ENCODE measurements at regions not wholly inside any gene's neighbourhood (a gene's known extent, or its start where the extent isn't known, plus 50 kb on each side); places are given as distances from the start of the nearest gene placed in this dataset.

DNA sequence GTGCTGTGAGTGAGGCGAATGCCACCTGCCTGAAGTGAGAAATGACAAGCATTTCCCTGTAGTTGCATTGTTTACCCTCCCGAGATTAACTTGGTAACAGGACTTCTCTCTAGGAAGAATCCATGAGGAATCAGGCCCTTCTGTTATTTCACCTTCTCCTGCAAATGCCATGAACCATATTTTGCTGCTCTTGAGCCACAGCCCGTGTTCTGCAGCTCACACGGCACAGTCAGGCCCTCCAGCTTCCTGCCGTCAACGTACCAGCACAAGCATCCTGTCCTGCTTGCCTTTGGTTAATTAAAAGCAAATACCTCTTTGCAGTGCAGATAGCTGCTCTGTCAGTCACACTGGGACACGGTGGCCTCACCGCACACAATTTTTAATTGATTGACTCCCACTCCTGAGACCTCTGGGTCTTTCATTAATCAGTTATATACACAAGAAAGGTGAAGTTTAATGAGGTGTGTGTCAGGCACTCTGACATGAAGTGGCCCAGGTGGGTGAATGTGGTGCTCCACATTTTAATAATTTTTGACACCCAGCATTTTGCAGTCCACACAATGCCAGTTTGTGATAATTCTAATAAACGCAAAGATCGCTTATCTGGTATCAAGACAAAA lies 95.3 kb upstream of the ASB18 start:
- H3K4me1 Mint-ChIP-seq (ENCODE audit: low read depth): peaks cover 7% of the 10 kb centered on the region
- H3K27ac Mint-ChIP-seq: peak overlapping the region; percentile 8
- no peak for DNase-seq (ENCODE audit: low spot score, unreplicated experiment)
- TF ChIP-seq, protein P1, sequence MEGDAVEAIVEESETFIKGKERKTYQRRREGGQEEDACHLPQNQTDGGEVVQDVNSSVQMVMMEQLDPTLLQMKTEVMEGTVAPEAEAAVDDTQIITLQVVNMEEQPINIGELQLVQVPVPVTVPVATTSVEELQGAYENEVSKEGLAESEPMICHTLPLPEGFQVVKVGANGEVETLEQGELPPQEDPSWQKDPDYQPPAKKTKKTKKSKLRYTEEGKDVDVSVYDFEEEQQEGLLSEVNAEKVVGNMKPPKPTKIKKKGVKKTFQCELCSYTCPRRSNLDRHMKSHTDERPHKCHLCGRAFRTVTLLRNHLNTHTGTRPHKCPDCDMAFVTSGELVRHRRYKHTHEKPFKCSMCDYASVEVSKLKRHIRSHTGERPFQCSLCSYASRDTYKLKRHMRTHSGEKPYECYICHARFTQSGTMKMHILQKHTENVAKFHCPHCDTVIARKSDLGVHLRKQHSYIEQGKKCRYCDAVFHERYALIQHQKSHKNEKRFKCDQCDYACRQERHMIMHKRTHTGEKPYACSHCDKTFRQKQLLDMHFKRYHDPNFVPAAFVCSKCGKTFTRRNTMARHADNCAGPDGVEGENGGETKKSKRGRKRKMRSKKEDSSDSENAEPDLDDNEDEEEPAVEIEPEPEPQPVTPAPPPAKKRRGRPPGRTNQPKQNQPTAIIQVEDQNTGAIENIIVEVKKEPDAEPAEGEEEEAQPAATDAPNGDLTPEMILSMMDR (IDR thresholded peaks at IDR 0.05; ENCODE audit: unreplicated experiment): no peak
- no peaks in the 10 kb centered on the region for H3K9me3 Mint-ChIP-seq (ENCODE audit: low read depth)
- H3K36me3 Mint-ChIP-seq (ENCODE audit: insufficient read depth): peaks cover 11% of the 10 kb centered on the region
- H3K4me3 Mint-ChIP-seq (ENCODE audit: low read depth): no peak overlapping the region
- H3K27me3 Mint-ChIP-seq: peaks cover 17% of the 10 kb centered on the region

DNA sequence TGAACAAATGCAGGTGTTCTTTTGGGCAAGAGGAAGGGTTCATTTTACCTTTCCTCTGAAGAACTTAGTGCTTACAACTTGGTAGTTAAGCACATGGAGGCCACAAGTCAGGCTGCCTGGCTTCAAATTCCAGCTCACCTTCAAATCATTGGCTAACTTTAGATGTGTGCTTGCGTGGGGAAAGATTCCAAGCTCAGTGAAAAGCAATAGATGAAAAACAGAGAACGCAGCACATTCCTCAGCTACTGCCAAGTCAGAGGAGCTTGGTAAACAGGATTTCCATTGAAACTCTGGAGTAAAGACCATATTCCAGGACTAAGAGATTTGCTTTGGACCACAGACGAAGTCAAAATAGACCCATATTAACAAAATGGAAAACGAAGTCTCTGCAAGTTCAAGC lies 96.3 kb upstream of the ASB18 start:
- DNase-seq (ENCODE audit: low spot score, unreplicated experiment): no peak
- peaks cover 7% of the 10 kb centered on the region for H3K4me1 Mint-ChIP-seq (ENCODE audit: low read depth)
- TF ChIP-seq, protein P1 (IDR thresholded peaks at IDR 0.05; ENCODE audit: unreplicated experiment): no peak
- H3K9me3 Mint-ChIP-seq (ENCODE audit: low read depth): no peaks in the 10 kb centered on the region
- H3K4me3 Mint-ChIP-seq (ENCODE audit: low read depth): no peak overlapping the region
- H3K27me3 Mint-ChIP-seq: peaks cover 17% of the 10 kb centered on the region
- no peak overlapping the region for H3K27ac Mint-ChIP-seq
- peaks cover 14% of the 10 kb centered on the region for H3K36me3 Mint-ChIP-seq (ENCODE audit: insufficient read depth)

DNA sequence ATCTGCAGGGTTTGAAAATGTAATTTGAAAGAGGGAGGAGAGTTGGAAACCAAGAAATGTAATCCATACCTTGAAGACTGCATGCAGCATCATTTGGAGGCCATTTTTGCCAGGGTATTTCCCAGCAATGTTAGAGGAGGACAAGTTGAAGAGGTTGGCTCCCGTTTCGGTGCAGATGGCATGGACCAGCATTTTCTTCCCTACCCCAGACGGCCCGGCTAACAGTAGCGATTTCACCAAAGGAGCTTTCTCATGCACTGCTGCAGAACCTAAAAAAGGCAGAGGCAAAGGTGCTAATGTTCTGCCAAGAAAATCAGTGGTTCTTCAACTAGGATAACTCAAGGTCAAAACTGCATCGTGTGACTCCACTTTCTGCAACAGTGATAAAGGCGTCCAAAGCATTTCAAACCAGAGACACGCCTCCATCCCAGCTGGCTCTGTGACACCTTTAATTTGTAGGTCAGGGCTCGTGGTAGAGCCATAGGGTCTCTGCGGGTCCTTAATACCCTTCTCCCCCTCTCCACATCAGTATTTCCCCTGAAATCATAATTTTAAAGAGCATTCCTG lies 99.6 kb upstream of the ASB18 start:
- peaks cover 7% of the 10 kb centered on the region for H3K4me1 Mint-ChIP-seq (ENCODE audit: low read depth)
- H3K27ac Mint-ChIP-seq: no peak overlapping the region
- peaks cover 17% of the 10 kb centered on the region for H3K36me3 Mint-ChIP-seq (ENCODE audit: insufficient read depth)
- no peak for DNase-seq (ENCODE audit: low spot score, unreplicated experiment)
- no peaks in the 10 kb centered on the region for H3K9me3 Mint-ChIP-seq (ENCODE audit: low read depth)
- no peak overlapping the region for H3K4me3 Mint-ChIP-seq (ENCODE audit: low read depth)
- peaks cover 17% of the 10 kb centered on the region for H3K27me3 Mint-ChIP-seq
- TF ChIP-seq, protein P1 (IDR thresholded peaks at IDR 0.05; ENCODE audit: unreplicated experiment): no peak

DNA sequence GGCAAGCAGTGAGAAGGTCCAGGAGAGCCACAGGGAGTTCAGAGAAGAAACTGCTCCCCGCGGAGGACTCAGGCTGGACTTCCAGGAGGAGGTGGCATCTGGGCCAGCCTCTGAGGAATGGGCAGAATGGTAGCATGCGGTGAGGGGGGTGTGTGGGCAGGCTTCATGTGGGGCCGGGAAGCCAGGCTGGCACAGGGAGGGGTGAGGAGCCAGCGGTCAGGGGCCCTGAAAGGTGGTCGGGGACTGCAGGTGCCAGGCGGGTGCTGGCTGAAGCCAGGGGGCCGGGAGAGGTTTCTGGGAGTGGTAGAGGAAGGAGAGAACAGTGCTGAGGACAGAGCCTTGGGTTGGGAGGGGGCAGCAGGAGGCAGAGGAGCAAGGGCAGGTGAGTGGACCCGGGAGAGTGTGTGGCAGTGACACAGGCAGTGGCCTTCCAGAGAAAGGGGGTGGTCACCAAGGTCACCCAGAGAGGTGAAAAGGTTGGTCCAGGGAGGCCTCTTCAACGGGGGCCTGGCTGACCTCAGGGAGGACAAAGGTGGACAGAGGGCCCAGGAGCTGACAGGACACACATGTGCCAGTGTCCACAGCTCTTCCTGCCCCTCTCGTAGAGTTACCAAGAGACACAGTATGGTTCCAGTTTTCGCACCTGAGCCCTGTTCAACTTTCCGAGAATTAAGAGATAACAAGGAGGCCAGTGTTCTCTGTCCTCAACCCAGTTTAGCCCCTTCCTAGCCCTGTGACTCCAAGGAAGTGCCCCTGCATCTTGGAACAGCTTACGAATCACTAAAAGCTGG lies 101.2 kb upstream of the ASB18 start:
- Mint-ChIP-seq H3K4me3 (ENCODE audit: low read depth) (no peak overlapping the region), H3K36me3 (ENCODE audit: insufficient read depth) (peaks cover 17% of the 10 kb centered on the region), H3K4me1 (ENCODE audit: low read depth) (no peaks in the 10 kb centered on the region), H3K9me3 (ENCODE audit: low read depth) (no peaks in the 10 kb centered on the region), H3K27me3 (peaks cover 17% of the 10 kb centered on the region), H3K27ac (no peak overlapping the region)
- DNase-seq (ENCODE audit: low spot score, unreplicated experiment): no peak
- TF ChIP-seq, protein P1 (IDR thresholded peaks at IDR 0.05; ENCODE audit: unreplicated experiment): no peak

DNA sequence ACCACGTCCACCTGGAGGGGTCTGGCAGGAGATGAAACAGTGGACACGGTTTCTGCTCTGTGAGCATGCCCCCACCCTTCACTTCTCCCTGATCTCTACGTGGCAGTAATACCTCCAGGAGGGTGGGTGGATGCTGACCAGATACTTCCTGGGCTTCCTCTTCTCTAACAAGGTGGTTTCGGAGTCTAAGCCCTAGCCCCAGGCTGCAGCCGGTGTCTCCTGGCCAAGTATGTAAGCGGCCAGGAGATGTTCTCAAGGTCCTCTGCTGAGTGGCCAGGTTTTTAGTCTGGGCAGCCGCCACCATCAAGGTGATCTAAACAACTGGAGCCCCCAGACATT lies 101.8 kb upstream of the ASB18 start:
- peaks cover 15% of the 10 kb centered on the region for H3K27me3 Mint-ChIP-seq
- H3K9me3 Mint-ChIP-seq (ENCODE audit: low read depth): no peaks in the 10 kb centered on the region
- peaks cover 15% of the 10 kb centered on the region for H3K36me3 Mint-ChIP-seq (ENCODE audit: insufficient read depth)
- H3K4me1 Mint-ChIP-seq (ENCODE audit: low read depth): no peaks in the 10 kb centered on the region
- H3K27ac Mint-ChIP-seq: no peak overlapping the region
- no peak for DNase-seq (ENCODE audit: low spot score, unreplicated experiment)
- no peak overlapping the region for H3K4me3 Mint-ChIP-seq (ENCODE audit: low read depth)
- TF ChIP-seq, protein P1 (IDR thresholded peaks at IDR 0.05; ENCODE audit: unreplicated experiment): no peak
